Heart right ventricle (tissue), 16 donors: ENCODE measurements at regions not wholly inside any gene's neighbourhood (a gene's known extent, or its start where the extent isn't known, plus 50 kb on each side); places are given as distances from the start of the nearest gene placed in this dataset.
A peak's percentile ranks its signal among the peaks of the same experiment; 100 is the strongest.

Experiments used
- ATAC-seq, 8 donors: fragments of 200-7000 bp; cut with Tn5 transposase; one replicate each; pipeline ENCODE4 v1.9.1; 2020; ENCODE audit warnings: mild to moderate bottlenecking in 8 of 8, moderate library complexity in 8 of 8, moderate number of reproducible peaks in 1 of 8
- DNase-seq, 2 donors: peaks; one replicate each; pipeline ENCODE4 v3.0.0-alpha.2; 2020
- H3K27ac ChIP-seq, 10 donors: fragments of 200-600 bp; sonication (generic) in 2 of 10; one replicate each; pipeline versions ENCODE4 v1.5.0 to v1.8.0; 2020 to 2022; ENCODE audit warnings: mild to moderate bottlenecking in 3 of 10
- H3K27me3 ChIP-seq, 7 donors: fragments of 200-600 bp; one replicate each; pipeline ENCODE4 v1.8.0; 2021 to 2022; ENCODE audit warnings: mild to moderate bottlenecking in 2 of 7
- H3K36me3 ChIP-seq, 9 donors: fragments of 200-600 bp; sonication (generic) in 1 of 9; one replicate each; pipeline versions ENCODE4 v1.5.0 to v1.8.0; 2020 to 2022; ENCODE audit warnings: mild to moderate bottlenecking in 2 of 9
- H3K4me1 ChIP-seq, 9 donors: fragments of 200-600 bp; sonication (generic) in 1 of 9; one replicate each; pipeline versions ENCODE4 v1.5.0 to v1.8.0; 2020 to 2022; ENCODE audit warnings: mild to moderate bottlenecking in 4 of 9
- H3K4me3 ChIP-seq, 10 donors: fragments of 200-600 bp; sonication (generic) in 2 of 10; one replicate each; pipeline versions ENCODE4 v1.5.0 to v1.8.0; 2020 to 2022; ENCODE audit warnings: mild to moderate bottlenecking in 7 of 10, moderate library complexity in 2 of 10
- H3K9me3 ChIP-seq, 11 donors: fragments of 200-600 bp in 10 of 11; sonication (generic) in 2 of 11; one replicate each; pipeline versions ENCODE4 v1.5.0 to v1.8.0; 2013 to 2022; ENCODE audit warnings: mild to moderate bottlenecking in 2 of 11, control low read depth in 1 of 11, moderate library complexity in 1 of 11
- WGBS, 2 donors: extraction: QIAGEN DNeasy Blood & Tissue Kit; methylation state at CpG; one replicate each; pipeline ENCODE4 v1.1.7; 2013; ENCODE audit warnings: inconsistent platforms in 1 of 2; 5-methylcytosine and 5-hydroxymethylcytosine counted together
- intact Hi-C, 10 donors: fragments of 100-400 bp; cut with DNase I; formaldehyde crosslinking; loops; one replicate each; pipeline versions ENCODE4 v1.11.1 to v1.14.2; 2022
- TF ChIP-seq, protein P1 (sequence below), 9 donors: fragments of 200-600 bp; sonication (generic) in 2 of 9; IDR thresholded peaks; one replicate each; pipeline versions ENCODE4 v1.5.0 to v1.8.0; 2021 to 2022; ENCODE audit warnings: antibody characterized with exemption in 9 of 9, mild to moderate bottlenecking in 5 of 9, moderate library complexity in 1 of 9
- donor health status: Arrhythmogenic right ventricular cardiomyopathy.
- donor health status: ischemic (EF 13 %, LVEDD 7.1; RV severe dilation, severe dysfunction).
- donor health status: healthy with polysubstance abuse.
- donor health status: DM: no; HTN: yes; CAD: no.
- donor health status: DM: no; HTN: no; CAD: no.
- donor health status: ischemic (EF 25% LVEDD 6.9; RV normal size, moderate dysfunction).
- donor health status: ischemic (EF 25% LVEDD 5.7; RV mildly dilated, moderate dysfunction).
- donor health status: healthy.
- donor health status: DM: yes; HTN: yes; CAD: no.
- donor health status: Ischemic cardiomyopathy.
- donor health status: ischemic (EF 35%, LVEDD 5.7; RV mildly dilated, moderate dysfunction).
- donor health status: nonischemic (EF 11% LVEDD 7.7; RV severe dilation, severe dysfunction).
- donor health status: DM: yes; HTN: yes; CAD: no.
- donor health status: PGD.
- donor health status: ischemic (EF 29% LVEDD 5.4; RV normal size, mild dysfunction).
- donor health status: nonischemic (EF 23%, LVEDD 6.1; RV moderate dilation, normal function).

DNA sequence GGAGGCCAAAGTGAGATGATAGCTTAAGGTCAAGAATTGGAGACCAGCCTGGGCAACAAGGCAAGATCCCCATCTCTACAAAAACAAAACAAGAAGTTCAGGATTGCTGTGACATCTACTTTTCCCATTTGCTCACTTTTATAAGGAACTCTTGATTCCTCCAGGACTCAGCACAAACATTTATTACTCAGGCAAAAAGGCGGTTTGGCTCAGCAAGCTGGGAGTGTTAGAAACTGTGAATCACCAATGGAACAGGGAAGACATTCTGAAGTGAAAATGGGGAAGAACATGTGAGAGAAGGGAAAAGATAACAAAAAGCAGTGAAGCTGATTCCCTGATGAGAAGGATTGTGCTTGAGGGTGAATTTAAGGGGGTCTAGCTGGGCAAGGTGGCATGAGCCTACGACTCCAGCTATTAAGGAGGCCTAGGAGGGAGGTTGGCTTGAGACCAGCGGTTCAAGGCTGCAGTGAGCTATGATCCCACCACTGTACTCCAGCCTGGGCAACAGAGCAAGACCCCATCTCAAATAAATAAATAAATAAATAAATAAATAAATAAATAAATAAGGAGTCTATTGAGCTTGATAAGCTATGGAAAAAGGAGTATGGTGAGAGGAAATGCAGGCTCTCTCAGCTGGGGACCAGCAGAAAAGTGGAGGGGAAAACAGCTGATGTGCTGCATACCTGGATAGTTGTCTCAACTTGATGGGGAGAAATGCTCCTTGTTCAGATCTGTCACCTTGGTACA, 65.4 kb upstream of the HDDC2 start:
- DNase-seq, result no peak
- peaks cover 0 to 33% (median 18%) of the 10 kb centered on the region in 9 donors for H3K4me1 ChIP-seq
- intact Hi-C loops, result loop anchor here in 1 of 10 donors (10.0 kb wide), 1 partner anchor 168 kb away; no protein-coding TSS in a partner anchor
- no peaks in the 10 kb centered on the region for H3K9me3 ChIP-seq
- TF ChIP-seq, protein P1, sequence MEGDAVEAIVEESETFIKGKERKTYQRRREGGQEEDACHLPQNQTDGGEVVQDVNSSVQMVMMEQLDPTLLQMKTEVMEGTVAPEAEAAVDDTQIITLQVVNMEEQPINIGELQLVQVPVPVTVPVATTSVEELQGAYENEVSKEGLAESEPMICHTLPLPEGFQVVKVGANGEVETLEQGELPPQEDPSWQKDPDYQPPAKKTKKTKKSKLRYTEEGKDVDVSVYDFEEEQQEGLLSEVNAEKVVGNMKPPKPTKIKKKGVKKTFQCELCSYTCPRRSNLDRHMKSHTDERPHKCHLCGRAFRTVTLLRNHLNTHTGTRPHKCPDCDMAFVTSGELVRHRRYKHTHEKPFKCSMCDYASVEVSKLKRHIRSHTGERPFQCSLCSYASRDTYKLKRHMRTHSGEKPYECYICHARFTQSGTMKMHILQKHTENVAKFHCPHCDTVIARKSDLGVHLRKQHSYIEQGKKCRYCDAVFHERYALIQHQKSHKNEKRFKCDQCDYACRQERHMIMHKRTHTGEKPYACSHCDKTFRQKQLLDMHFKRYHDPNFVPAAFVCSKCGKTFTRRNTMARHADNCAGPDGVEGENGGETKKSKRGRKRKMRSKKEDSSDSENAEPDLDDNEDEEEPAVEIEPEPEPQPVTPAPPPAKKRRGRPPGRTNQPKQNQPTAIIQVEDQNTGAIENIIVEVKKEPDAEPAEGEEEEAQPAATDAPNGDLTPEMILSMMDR (IDR thresholded peaks at IDR 0.05), result no peak
- peaks cover 0 to 27% (median 0%) of the 10 kb centered on the region in 7 donors for H3K27me3 ChIP-seq
- H3K36me3 ChIP-seq, result no peaks in the 10 kb centered on the region
- H3K4me3 ChIP-seq, result no peak overlapping the region
- ATAC-seq, result no peak
- 97 to 98% methylated on average over 3 of the region's 3 CpGs for WGBS, 2 donors
- H3K27ac ChIP-seq, result no peak overlapping the region

DNA sequence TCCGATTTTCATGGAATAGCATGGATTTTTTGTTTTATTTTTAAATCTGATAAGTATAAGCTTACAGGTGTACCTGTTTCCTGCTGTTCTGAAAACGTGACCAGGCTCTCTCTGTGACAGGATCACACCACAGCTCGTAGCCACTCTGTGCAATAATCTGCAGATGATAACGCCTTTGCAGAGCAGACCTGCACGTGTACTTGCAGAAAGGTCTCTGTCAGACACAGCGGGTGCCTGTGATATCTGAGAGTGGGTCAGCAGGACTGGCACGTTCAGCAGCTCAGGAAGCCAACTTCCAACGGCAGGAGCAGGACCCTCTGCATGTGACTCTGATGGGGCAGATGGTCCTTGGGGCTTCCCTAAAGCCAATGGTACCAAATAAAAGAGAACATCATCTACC, 68.6 kb upstream of the HDDC2 start:
- intact Hi-C loops, result no loop called here
- H3K36me3 ChIP-seq, result no peaks in the 10 kb centered on the region
- ATAC-seq (peak; percentile 52 to 97 (median 89)), DNase-seq (peak; percentile 17 to 31)
- TF ChIP-seq, protein P1 (IDR thresholded peaks at IDR 0.05), result no peak
- no peak overlapping the region for H3K27ac ChIP-seq
- no peaks in the 10 kb centered on the region for H3K27me3 ChIP-seq
- H3K4me1 ChIP-seq, result peaks cover 0 to 2% (median 0%) of the 10 kb centered on the region in 9 donors
- WGBS, 2 donors, result 39% methylated on average over 8 of the region's 8 CpGs
- H3K9me3 ChIP-seq, result no peaks in the 10 kb centered on the region
- no peak overlapping the region for H3K4me3 ChIP-seq

DNA sequence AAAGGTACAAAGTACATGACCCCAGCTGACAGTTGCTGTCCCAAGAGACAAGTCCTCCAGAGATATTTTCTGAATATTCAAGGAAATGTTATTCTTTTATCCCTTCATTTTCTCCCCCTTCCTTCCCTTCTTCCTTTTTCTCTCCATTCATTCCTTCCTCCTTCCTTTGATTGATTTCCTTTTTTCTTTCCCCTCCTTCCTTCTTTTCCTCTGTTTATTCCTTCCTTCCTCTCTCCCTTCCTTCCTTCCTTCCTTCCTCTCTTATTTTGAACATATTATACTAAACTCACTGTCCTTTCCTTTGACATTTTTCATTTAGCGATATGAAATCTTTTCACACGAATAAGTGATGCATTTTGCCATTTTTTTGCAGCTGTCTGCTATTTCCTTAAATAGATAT, 73.2 kb upstream of the HDDC2 start:
- ATAC-seq, result no peak
- Histone ChIP-seq H3K36me3 (no peaks in the 10 kb centered on the region), H3K4me1 (no peaks in the 10 kb centered on the region), H3K4me3 (no peak overlapping the region), H3K27me3 (no peaks in the 10 kb centered on the region), H3K9me3 (no peaks in the 10 kb centered on the region), H3K27ac (no peak overlapping the region)
- TF ChIP-seq, protein P1 (IDR thresholded peaks at IDR 0.05), result no peak
- 75 to 82% methylated on average over 2 of the region's 2 CpGs for WGBS, 2 donors
- no peak for DNase-seq
- intact Hi-C loops, result no loop called here

DNA sequence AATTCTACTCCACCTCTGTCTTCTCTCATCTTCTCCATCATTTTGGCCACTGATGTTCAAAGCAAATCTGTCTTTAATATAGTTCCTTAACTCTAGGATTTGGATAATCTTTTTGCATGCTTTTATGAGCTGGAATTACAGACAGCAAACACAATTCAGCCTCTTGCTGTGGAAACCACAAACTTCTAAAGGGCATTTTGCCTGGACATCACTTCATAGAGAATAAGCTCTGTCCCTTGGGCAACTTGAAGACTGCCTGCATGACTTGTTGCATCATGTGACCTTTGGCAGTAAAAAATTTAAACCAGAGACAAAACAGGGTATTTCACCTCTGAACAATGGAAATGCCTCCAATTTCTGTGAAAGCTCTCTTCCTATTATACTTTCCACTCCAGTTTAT, 74.1 kb upstream of the HDDC2 start:
- intact Hi-C loops, result no loop called here

More for the DNA sequence above, 74.1 kb upstream of the HDDC2 start:
- no peaks in the 10 kb centered on the region for H3K4me1 ChIP-seq
- DNase-seq (no peak), ATAC-seq (no peak)
- no peaks in the 10 kb centered on the region for H3K9me3 ChIP-seq
- no peaks in the 10 kb centered on the region for H3K36me3 ChIP-seq
- no peaks in the 10 kb centered on the region for H3K27me3 ChIP-seq
- H3K4me3 ChIP-seq, result no peak overlapping the region
- TF ChIP-seq, protein P1 (IDR thresholded peaks at IDR 0.05), result no peak
- H3K27ac ChIP-seq, result no peak overlapping the region
